Neuronal stem cell (in vitro differentiated cells): ENCODE measurements at regions not wholly inside any gene's neighbourhood (a gene's known extent, or its start where the extent isn't known, plus 50 kb on each side); places are given as distances from the start of the nearest gene placed in this dataset.
"Not testable (repeated sequence)": the region's sequence is repeated elsewhere in the genome, so short reads cannot be mapped to it uniquely, and the experiment has no call there.

Experiments
- DNase-seq: peaks from one replicate; pipeline ENCODE4 v3.0.0-alpha.2; 2013; ENCODE audit warnings: low spot score
- H2AFZ ChIP-seq: one replicate; pipeline ENCODE4 v1.6.1; 2013; ENCODE audit warnings: mild to moderate bottlenecking, low read length, inconsistent platforms
- H2AK5ac ChIP-seq: 2 replicates; pipeline ENCODE4 v1.6.1; 2013; ENCODE audit warnings: low read depth, mild to moderate bottlenecking, inconsistent platforms, low read length, moderate library complexity, mixed read lengths
- H2BK120ac ChIP-seq: 2 replicates; pipeline ENCODE4 v1.6.1; 2013; ENCODE audit warnings: low read depth, mild to moderate bottlenecking, inconsistent platforms, low read length, moderate library complexity, mixed read lengths
- H2BK12ac ChIP-seq: one replicate; pipeline ENCODE4 v1.6.1; 2013; ENCODE audit warnings: low read length, inconsistent platforms
- H2BK15ac ChIP-seq: 2 replicates; pipeline ENCODE4 v1.6.1; 2013; ENCODE audit warnings: mild to moderate bottlenecking, low read length, inconsistent platforms, mixed read lengths
- H2BK5ac ChIP-seq: one replicate; pipeline ENCODE4 v1.6.1; 2013; ENCODE audit warnings: inconsistent platforms, mild to moderate bottlenecking, low read length, moderate library complexity
- H3K14ac ChIP-seq: one replicate; pipeline ENCODE4 v1.6.1; 2013; ENCODE audit warnings: low read length, inconsistent platforms
- H3K18ac ChIP-seq: 2 replicates; pipeline ENCODE4 v1.6.1; 2013; ENCODE audit warnings: low read length, inconsistent platforms
- H3K23ac ChIP-seq: 2 replicates; pipeline ENCODE4 v1.6.1; 2013; ENCODE audit warnings: low read depth, mild to moderate bottlenecking, mixed read lengths, low read length, inconsistent platforms; ENCODE audit not compliant: poor library complexity
- H3K27ac ChIP-seq: replicated peaks from 3 replicates; pipeline ENCODE4 v1.5.1; 2013; ENCODE audit warnings: low read length, inconsistent platforms
- H3K27me3 ChIP-seq, 3 experiments: 2 replicates each; pipeline ENCODE4 v1.6.1; 2013; ENCODE audit warnings: low read length in 3 of 3, mild to moderate bottlenecking in 2 of 3, inconsistent platforms in 1 of 3, low read depth in 1 of 3, mixed read lengths in 1 of 3, moderate library complexity in 1 of 3; ENCODE audit not compliant: control insufficient read depth in 3 of 3, insufficient read depth in 3 of 3
- H3K36me3 ChIP-seq, 2 donors: replicated peaks in 1 of 2; 2 replicates each; pipeline ENCODE4 v1.6.1; 2013; ENCODE audit warnings: low read length in 2 of 2; ENCODE audit not compliant: control insufficient read depth in 2 of 2, insufficient read depth in 2 of 2
- H3K4ac ChIP-seq: 2 replicates; pipeline ENCODE4 v1.6.1; 2013; ENCODE audit warnings: inconsistent platforms, mild to moderate bottlenecking, low read length, moderate library complexity
- H3K4me1 ChIP-seq, 2 donors: 1 replicate in 1 of 2; 2 replicates in 1 of 2; pipeline ENCODE4 v1.6.1; 2013; ENCODE audit warnings: low read length in 2 of 2, low read depth in 1 of 2; ENCODE audit not compliant: control insufficient read depth in 2 of 2, insufficient read depth in 1 of 2
- H3K4me2 ChIP-seq: one replicate; pipeline ENCODE4 v1.6.1; 2013; ENCODE audit warnings: mild to moderate bottlenecking, low read length, inconsistent platforms; ENCODE audit not compliant: insufficient read depth, poor library complexity, severe bottlenecking
- H3K4me3 ChIP-seq, 2 donors: 2 replicates each; pipeline ENCODE4 v1.5.1; 2013; ENCODE audit warnings: low read length in 2 of 2, mild to moderate bottlenecking in 2 of 2, inconsistent platforms in 1 of 2, moderate library complexity in 1 of 2
- H3K79me1 ChIP-seq: one replicate; pipeline ENCODE4 v1.6.1; 2013; ENCODE audit warnings: low read depth, mild to moderate bottlenecking, inconsistent platforms, low read length, moderate library complexity
- H3K9ac ChIP-seq: one replicate; pipeline ENCODE4 v1.6.1; 2013; ENCODE audit warnings: mild to moderate bottlenecking, low read depth, low read length, inconsistent platforms; ENCODE audit not compliant: poor library complexity
- H3K9me3 ChIP-seq, 2 donors: replicated peaks in 1 of 2; 2 replicates each; pipeline versions ENCODE3 to v1.6.1; 2013; ENCODE audit warnings: low read length in 2 of 2, mild to moderate bottlenecking in 2 of 2, inconsistent platforms in 1 of 2, low read depth in 1 of 2, mixed read lengths in 1 of 2, moderate library complexity in 1 of 2; ENCODE audit not compliant: control insufficient read depth in 2 of 2, insufficient read depth in 1 of 2
- H4K8ac ChIP-seq: one replicate; pipeline ENCODE4 v1.6.1; 2013; ENCODE audit warnings: low read depth, mild to moderate bottlenecking, inconsistent platforms, low read length, moderate library complexity
- H4K91ac ChIP-seq: one replicate; pipeline ENCODE4 v1.6.1; 2013; ENCODE audit warnings: low read length, low read depth, mild to moderate bottlenecking, inconsistent platforms; ENCODE audit not compliant: poor library complexity
- WGBS, 2 donors: extraction: QIAGEN DNeasy Blood & Tissue Kit; methylation state at CpG; one replicate each; pipeline ENCODE4 v1.1.7; 2013; ENCODE audit warnings: missing lambda C conversion rate in 2 of 2, mixed read lengths in 1 of 2; ENCODE audit not compliant: insufficient read length in 2 of 2, insufficient replicate concordance in 1 of 2; ENCODE audit errors: extremely low coverage in 2 of 2; 5-methylcytosine and 5-hydroxymethylcytosine counted together

GRCh38 chr4:167893531-167893930, 198.8 kb upstream of the ANXA10 start:
- Histone ChIP-seq H3K4me3 (no peak overlapping the region), H3K14ac (no peak overlapping the region), H3K27me3 (no peaks in the 10 kb centered on the region), H3K9me3 (no peaks in the 10 kb centered on the region), H3K4me1 (peaks cover 2 to 11% of the 10 kb centered on the region in 2 donors), H3K27ac (no peak overlapping the region), H3K4me2 (no peak overlapping the region), H2AFZ (no peak overlapping the region), H2BK5ac (no peak overlapping the region), H3K4ac (no peak overlapping the region), H3K9ac (no peak overlapping the region), H4K8ac (no peak overlapping the region), H2BK120ac (no peak overlapping the region), H3K18ac (no peak overlapping the region), H2AK5ac (no peak overlapping the region), H3K36me3 (no peaks in the 10 kb centered on the region), H4K91ac (no peak overlapping the region), H3K23ac (no peak overlapping the region), H2BK15ac (no peak overlapping the region), H3K79me1 (no peaks in the 10 kb centered on the region), H2BK12ac (no peak overlapping the region)
- WGBS, 2 donors = no CpG with 5 or more reads among the region's 3 CpGs
- no peak for DNase-seq

- H2AK5ac ChIP-seq, H2BK120ac ChIP-seq, H2BK12ac ChIP-seq, H3K27me3 ChIP-seq, H3K23ac ChIP-seq, H3K4me2 ChIP-seq, H3K14ac ChIP-seq, H2BK15ac ChIP-seq, H3K9ac ChIP-seq, H3K18ac ChIP-seq, H3K36me3 ChIP-seq, H3K79me1 ChIP-seq, H2BK5ac ChIP-seq, H3K9me3 ChIP-seq, H3K4ac ChIP-seq, H4K91ac ChIP-seq, H4K8ac ChIP-seq, H3K4me3 ChIP-seq, DNase-seq: not testable (repeated sequence)
- Histone ChIP-seq H3K4me1 (peaks cover 2 to 11% of the 10 kb centered on the region in 2 donors), H2AFZ (peak overlapping the region; percentile 78), H3K27ac (peak overlapping the region; percentile 63)
- no CpG with 5 or more reads among the region's 3 CpGs for WGBS, 2 donors
Observed at GRCh38 chr4:167896260-167896659, 196.1 kb upstream of the ANXA10 start.

GRCh38 chr4:167897116-167897515, 195.2 kb upstream of the ANXA10 start:
- Histone ChIP-seq H2BK12ac (no peak overlapping the region), H3K9ac (no peak overlapping the region), H3K4me3 (no peak overlapping the region), H3K27me3 (no peaks in the 10 kb centered on the region), H3K4me2 (no peak overlapping the region), H3K9me3 (no peaks in the 10 kb centered on the region), H3K27ac (peak overlapping the region; percentile 81), H3K79me1 (no peaks in the 10 kb centered on the region), H2AFZ (peak overlapping the region; percentile 54), H4K8ac (no peak overlapping the region), H3K23ac (no peak overlapping the region), H3K36me3 (no peaks in the 10 kb centered on the region), H3K4me1 (peaks cover 2 to 11% of the 10 kb centered on the region in 2 donors), H3K14ac (no peak overlapping the region), H4K91ac (no peak overlapping the region), H2BK5ac (no peak overlapping the region), H2BK120ac (no peak overlapping the region), H2AK5ac (no peak overlapping the region), H3K18ac (no peak overlapping the region), H3K4ac (no peak overlapping the region), H2BK15ac (no peak overlapping the region)
- WGBS, 2 donors = no CpG with 5 or more reads among the region's 5 CpGs
- DNase-seq = peak; percentile 68

- Histone ChIP-seq H3K79me1 (no peaks in the 10 kb centered on the region), H3K4me3 (no peak overlapping the region), H3K36me3 (no peaks in the 10 kb centered on the region), H3K4ac (no peak overlapping the region), H2BK15ac (no peak overlapping the region), H2AK5ac (no peak overlapping the region), H3K23ac (no peak overlapping the region), H2BK12ac (no peak overlapping the region), H3K4me1 (no peaks in the 10 kb centered on the region), H3K4me2 (no peak overlapping the region), H3K14ac (no peak overlapping the region), H3K18ac (no peak overlapping the region), H2BK120ac (no peak overlapping the region), H3K27ac (no peak overlapping the region), H4K8ac (no peak overlapping the region), H2AFZ (peak overlapping the region; percentile 59), H3K27me3 (no peaks in the 10 kb centered on the region), H2BK5ac (no peak overlapping the region), H4K91ac (no peak overlapping the region), H3K9me3 (no peaks in the 10 kb centered on the region), H3K9ac (no peak overlapping the region)
- DNase-seq = no peak
- WGBS, 2 donors = no CpG with 5 or more reads among the region's 1 CpG
Observed at GRCh38 chr4:167903291-167903721, 189.0 kb upstream of the ANXA10 start.
